Fibroblast of the aortic adventitia (primary cell): ENCODE measurements at regions not wholly inside any gene's neighbourhood (a gene's known extent, or its start where the extent isn't known, plus 50 kb on each side); places are given as distances from the start of the nearest gene placed in this dataset.

Source experiments
- DNase-seq: peaks from one replicate; pipeline ENCODE4 v3.0.0-alpha.2; 2010; ENCODE audit warnings: low read depth
- H3K4me3 ChIP-seq: 2 replicates; pipeline ENCODE4 v1.5.1; 2011; ENCODE audit warnings: low read depth, mild to moderate bottlenecking, control low read depth, low read length, moderate library complexity
- TF ChIP-seq, protein P1 (sequence below): IDR thresholded peaks from 2 replicates; pipeline ENCODE4 v1.5.1; 2011; ENCODE audit warnings: mild to moderate bottlenecking, low read length, control low read depth, inconsistent platforms; ENCODE audit not compliant: insufficient read depth

DNA sequence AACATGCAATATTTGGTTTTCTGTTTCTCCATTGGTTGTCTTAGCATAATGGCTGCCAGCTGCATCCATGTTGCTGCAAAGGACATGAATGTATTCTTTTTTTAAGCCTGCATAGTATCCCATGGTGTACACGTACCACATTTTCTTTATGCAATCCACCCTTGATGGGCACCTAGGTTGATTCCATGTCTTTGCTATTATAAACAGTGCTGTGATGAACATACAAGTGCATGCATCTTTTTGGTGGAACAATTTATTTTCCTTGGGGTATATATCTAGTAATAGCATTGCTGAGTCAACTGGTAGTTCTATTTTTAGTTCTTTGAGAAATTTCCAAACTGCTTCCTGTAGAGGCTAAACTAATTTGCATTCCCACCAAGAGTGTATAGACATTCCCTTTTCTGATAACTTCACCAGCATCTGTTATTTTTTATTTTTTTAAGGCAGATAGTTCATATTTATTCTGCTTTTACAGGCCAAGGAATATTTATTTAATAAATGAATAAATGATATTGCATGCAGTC, 62.4 kb upstream of the NPHP3 start:
- peak; percentile 10 for DNase-seq

DNA sequence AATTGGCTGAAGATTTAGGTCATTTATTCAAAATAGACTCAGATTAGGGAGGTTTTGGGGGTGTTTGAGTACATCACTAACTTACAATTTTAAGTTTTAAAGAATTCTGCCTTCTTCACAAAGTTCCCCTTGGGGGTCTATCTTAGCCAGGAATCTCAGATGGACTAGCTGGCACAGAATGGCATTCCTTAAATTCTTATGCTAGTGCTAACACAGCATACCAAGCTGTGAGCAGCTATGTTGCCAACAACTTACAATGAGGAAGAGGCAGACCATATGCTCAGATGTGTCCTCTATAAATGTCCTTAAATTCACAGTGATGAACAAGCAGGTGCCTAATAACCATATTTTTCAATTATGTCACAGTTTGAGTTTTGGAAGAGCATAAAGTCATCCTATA, 60.9 kb upstream of the NPHP3 start:
- peak; percentile 56 for DNase-seq
- TF ChIP-seq, protein P1, sequence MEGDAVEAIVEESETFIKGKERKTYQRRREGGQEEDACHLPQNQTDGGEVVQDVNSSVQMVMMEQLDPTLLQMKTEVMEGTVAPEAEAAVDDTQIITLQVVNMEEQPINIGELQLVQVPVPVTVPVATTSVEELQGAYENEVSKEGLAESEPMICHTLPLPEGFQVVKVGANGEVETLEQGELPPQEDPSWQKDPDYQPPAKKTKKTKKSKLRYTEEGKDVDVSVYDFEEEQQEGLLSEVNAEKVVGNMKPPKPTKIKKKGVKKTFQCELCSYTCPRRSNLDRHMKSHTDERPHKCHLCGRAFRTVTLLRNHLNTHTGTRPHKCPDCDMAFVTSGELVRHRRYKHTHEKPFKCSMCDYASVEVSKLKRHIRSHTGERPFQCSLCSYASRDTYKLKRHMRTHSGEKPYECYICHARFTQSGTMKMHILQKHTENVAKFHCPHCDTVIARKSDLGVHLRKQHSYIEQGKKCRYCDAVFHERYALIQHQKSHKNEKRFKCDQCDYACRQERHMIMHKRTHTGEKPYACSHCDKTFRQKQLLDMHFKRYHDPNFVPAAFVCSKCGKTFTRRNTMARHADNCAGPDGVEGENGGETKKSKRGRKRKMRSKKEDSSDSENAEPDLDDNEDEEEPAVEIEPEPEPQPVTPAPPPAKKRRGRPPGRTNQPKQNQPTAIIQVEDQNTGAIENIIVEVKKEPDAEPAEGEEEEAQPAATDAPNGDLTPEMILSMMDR, result no peak
- no peak overlapping the region for H3K4me3 ChIP-seq

More for the DNA sequence above, 62.4 kb upstream of the NPHP3 start:
- H3K4me3 ChIP-seq, result no peak overlapping the region
- TF ChIP-seq, protein P1, result no peak

DNA sequence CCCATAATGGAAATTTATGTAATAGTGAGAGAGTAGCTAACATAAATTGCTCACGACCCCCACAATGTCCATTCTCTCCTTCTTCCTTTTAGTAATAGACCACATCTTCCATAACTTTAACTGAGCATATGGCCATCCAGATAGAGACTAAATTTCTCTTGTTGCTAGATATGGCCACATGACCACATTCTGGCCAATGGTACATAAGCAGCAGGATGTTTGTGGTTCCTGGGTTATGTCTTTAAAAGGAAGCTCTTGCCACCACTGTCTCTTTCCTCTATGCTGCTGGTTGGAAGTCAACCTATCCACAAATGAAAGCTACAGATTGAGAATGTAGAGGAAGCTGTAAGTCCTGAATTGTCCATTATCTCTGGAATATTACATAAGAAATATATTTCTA, 59.7 kb upstream of the NPHP3 start:
- TF ChIP-seq, protein P1, result no peak
- no peak overlapping the region for H3K4me3 ChIP-seq

DNA sequence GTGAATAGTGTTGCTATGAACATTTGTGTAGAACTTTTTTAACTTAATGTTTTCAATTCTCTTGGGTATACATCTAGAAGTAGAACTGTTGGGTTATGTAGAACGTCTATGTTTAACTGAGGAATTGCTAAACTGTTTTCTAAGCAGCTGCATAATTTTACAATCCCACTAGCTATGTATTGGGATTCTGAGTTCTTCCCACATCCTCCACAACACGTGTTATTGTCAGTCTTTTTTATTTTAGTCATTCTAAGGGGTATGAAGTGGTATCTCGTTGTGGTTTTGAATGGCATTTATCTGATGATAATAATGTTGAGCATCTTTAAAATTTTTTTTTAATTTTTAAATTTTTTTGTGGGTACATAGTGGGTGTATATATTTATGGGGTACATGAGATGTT, 55.0 kb upstream of the NPHP3 start:
- DNase-seq, result no peak
- TF ChIP-seq, protein P1, result no peak
- no peak overlapping the region for H3K4me3 ChIP-seq

More for the DNA sequence above, 59.7 kb upstream of the NPHP3 start:
- no peak for DNase-seq

DNA sequence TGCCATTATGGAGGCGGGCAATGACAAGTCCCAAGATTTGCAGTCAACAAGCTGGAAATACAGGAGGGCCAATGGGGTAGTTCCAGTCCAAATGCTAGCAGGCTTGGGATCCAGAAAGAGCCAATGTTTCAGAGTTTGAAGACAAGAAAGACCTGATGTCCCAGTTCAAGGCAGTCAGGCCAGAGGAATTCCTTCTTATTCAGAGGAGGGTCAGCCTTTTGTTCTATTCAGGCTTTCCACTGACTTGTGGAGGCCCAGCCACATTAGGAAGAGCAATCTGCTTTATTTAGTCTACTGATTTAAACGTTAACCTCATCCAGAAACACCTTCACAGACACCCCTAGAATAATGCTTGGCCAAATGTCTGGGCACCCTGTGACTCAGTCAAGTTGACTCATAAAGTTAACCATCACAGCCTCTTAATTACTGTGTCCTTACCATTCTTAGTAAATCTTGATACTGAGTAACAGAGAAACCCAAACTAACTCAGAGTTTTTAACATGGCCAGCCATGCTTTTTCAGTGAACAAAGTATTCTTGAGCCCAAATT, 50.9 kb upstream of the NPHP3 start:
- DNase-seq, result no peak
- TF ChIP-seq, protein P1, result no peak
- no peak overlapping the region for H3K4me3 ChIP-seq

DNA sequence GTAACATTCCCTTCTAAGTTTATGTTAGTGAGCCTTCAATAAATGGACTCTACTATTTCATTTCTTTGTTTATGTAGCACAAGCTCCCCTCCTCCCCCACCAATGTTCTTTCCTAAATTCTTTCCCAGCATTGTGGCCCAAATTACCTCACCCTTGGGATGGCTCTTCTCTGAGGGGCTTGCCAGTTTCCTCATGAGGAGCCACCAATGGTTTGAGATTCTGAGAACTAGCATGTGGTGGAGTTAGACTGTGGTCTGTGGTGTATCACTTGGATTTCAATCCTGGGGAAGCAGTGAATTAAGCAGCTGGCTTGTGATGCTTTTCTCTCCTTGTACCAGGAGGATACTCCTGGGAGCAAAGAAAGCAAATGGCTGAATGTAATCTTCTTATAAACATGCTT, 50.0 kb upstream of the NPHP3 start:
- TF ChIP-seq, protein P1, result no peak
- DNase-seq, result no peak
- H3K4me3 ChIP-seq, result no peak overlapping the region
